ENCODE measurements at regions not wholly inside any gene's neighbourhood (a gene's known extent, or its start where the extent isn't known, plus 50 kb on each side); places are given as distances from the start of the nearest gene placed in this dataset.

GRCh38 chr1:168803806-168804510 lies 75.0 kb upstream of the DPT start:
- POLR2A ChIA-PET: no interaction called here
- Mint-ChIP-seq H3K27me3 (peaks cover 12% of the 10 kb centered on the region), H3K4me3 (no peak overlapping the region), H3K4me1 (no peaks in the 10 kb centered on the region), H3K27ac (no peak overlapping the region), H3K36me3 (ENCODE audit: low read depth) (no peaks in the 10 kb centered on the region), H3K9me3 (ENCODE audit: low read depth) (no peaks in the 10 kb centered on the region)
- intact Hi-C loops (cut with DNase I, micrococcal nuclease): no loop called here
- DNase-seq (no peak), ATAC-seq (no peak)
- CTCF ChIA-PET: no interaction called here

DNA sequence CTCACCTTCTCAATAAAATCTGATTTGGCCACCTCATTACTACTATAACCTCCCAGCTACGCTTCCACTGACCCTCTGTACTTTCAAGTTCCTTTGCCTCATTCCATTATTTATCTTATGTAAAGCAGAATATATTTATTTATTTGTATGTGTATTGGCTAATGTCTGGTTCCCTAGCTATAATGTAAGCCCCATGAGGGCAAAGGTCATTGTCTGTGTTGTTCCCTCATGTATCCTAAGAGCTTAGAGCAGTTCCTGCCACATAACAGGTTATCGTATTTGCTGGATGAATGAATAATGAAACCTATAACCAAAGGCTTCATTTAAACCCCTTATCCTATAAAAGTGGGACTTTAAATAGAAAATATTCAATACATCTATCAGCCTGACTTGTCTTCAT lies 77.9 kb upstream of the DPT start:
- Mint-ChIP-seq H3K4me1 (no peaks in the 10 kb centered on the region), H3K27me3 (peaks cover 4% of the 10 kb centered on the region), H3K9me3 (ENCODE audit: low read depth) (no peaks in the 10 kb centered on the region), H3K36me3 (ENCODE audit: low read depth) (no peaks in the 10 kb centered on the region), H3K27ac (no peak overlapping the region), H3K4me3 (no peak overlapping the region)
- POLR2A ChIA-PET: no interaction called here
- DNase-seq (no peak), ATAC-seq (no peak)
- intact Hi-C loops (cut with DNase I, micrococcal nuclease): no loop called here
- CTCF ChIA-PET: interaction anchor here (0.6 kb wide), 1 partner anchor 119 kb away, joined by 3 read pairs; no protein-coding TSS in a partner anchor

- POLR2A ChIA-PET: no interaction called here
- H3K4me1 Mint-ChIP-seq: no peaks in the 10 kb centered on the region
- CTCF ChIA-PET: no interaction called here
- no peaks in the 10 kb centered on the region for H3K9me3 Mint-ChIP-seq (ENCODE audit: low read depth)
- ATAC-seq (no peak), DNase-seq (no peak)
- no peak overlapping the region for H3K27ac Mint-ChIP-seq
- intact Hi-C loops (cut with DNase I, micrococcal nuclease): no loop called here
- H3K27me3 Mint-ChIP-seq: peaks cover 2% of the 10 kb centered on the region
- no peak overlapping the region for H3K4me3 Mint-ChIP-seq
- H3K36me3 Mint-ChIP-seq (ENCODE audit: low read depth): no peaks in the 10 kb centered on the region
These were observed 82.2 kb upstream of the DPT start for GRCh38 chr1:168811176-168811575.

DNA sequence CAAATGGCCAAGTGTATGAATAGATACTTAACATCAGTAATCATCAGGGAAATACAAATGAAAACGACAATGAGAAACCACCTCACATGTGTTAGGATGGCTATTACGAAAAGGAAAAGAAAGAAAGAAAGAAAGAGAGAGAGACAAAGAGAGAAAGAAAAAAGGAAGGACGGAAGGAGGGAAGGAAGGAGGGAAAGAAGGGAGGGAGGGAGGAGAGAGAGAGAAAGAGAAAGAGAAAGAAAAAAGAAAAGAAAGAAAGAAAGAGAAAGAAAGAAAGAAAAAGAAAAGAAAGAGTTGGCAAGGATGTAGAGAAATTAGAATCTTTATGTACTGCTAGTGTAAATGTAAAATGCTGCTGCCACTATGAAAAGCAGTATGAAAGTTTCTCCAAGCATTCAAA lies 90.7 kb upstream of the DPT start:
- ATAC-seq (no peak), DNase-seq (no peak)
- Mint-ChIP-seq H3K27me3 (peaks cover 10% of the 10 kb centered on the region), H3K9me3 (ENCODE audit: low read depth) (no peaks in the 10 kb centered on the region), H3K4me1 (peaks cover 8% of the 10 kb centered on the region), H3K27ac (no peak overlapping the region), H3K4me3 (no peak overlapping the region), H3K36me3 (ENCODE audit: low read depth) (no peaks in the 10 kb centered on the region)
- ChIA-PET CTCF (no interaction called here), POLR2A (no interaction called here)
- intact Hi-C loops (cut with DNase I, micrococcal nuclease): no loop called here

- H3K4me3 Mint-ChIP-seq: no peak overlapping the region
- POLR2A ChIA-PET: no interaction called here
- H3K36me3 Mint-ChIP-seq (ENCODE audit: low read depth): no peaks in the 10 kb centered on the region
- peak; percentile 39 for DNase-seq
- H3K27me3 Mint-ChIP-seq: peaks cover 10% of the 10 kb centered on the region
- CTCF ChIA-PET: no interaction called here
- H3K4me1 Mint-ChIP-seq: peaks cover 8% of the 10 kb centered on the region
- intact Hi-C loops (cut with DNase I, micrococcal nuclease): no loop called here
- ATAC-seq: peak; percentile 68
- H3K9me3 Mint-ChIP-seq (ENCODE audit: low read depth): no peaks in the 10 kb centered on the region
- no peak overlapping the region for H3K27ac Mint-ChIP-seq
These were observed 92.4 kb upstream of the DPT start for GRCh38 chr1:168821434-168821833.

GRCh38 chr1:168822911-168823310 lies 93.9 kb upstream of the DPT start:
- Mint-ChIP-seq H3K27me3 (peaks cover 10% of the 10 kb centered on the region), H3K27ac (no peak overlapping the region), H3K9me3 (ENCODE audit: low read depth) (no peaks in the 10 kb centered on the region), H3K4me3 (no peak overlapping the region), H3K36me3 (ENCODE audit: low read depth) (no peaks in the 10 kb centered on the region), H3K4me1 (peaks cover 8% of the 10 kb centered on the region)
- ATAC-seq (no peak), DNase-seq (no peak)
- ChIA-PET POLR2A (no interaction called here), CTCF (interaction anchor here (1.1 kb wide), 1 partner anchor 42 kb away, joined by 4 read pairs; no protein-coding TSS in a partner anchor)
- intact Hi-C loops (cut with DNase I, micrococcal nuclease): no loop called here

- intact Hi-C loops (cut with DNase I, micrococcal nuclease): no loop called here
- peaks cover 8% of the 10 kb centered on the region for H3K4me1 Mint-ChIP-seq
- H3K27me3 Mint-ChIP-seq: peaks cover 10% of the 10 kb centered on the region
- H3K36me3 Mint-ChIP-seq (ENCODE audit: low read depth): no peaks in the 10 kb centered on the region
- no peak overlapping the region for H3K27ac Mint-ChIP-seq
- no peak for ATAC-seq
- H3K9me3 Mint-ChIP-seq (ENCODE audit: low read depth): no peaks in the 10 kb centered on the region
- DNase-seq: no peak
- H3K4me3 Mint-ChIP-seq: no peak overlapping the region
- POLR2A ChIA-PET: no interaction called here
- CTCF ChIA-PET: no interaction called here
These were observed 95.0 kb upstream of the DPT start for GRCh38 chr1:168823988-168824387.

GRCh38 chr1:168824418-168825065 lies 95.5 kb upstream of the DPT start:
- no peaks in the 10 kb centered on the region for H3K9me3 Mint-ChIP-seq (ENCODE audit: low read depth)
- DNase-seq (peak; percentile 22), ATAC-seq (peak; percentile 60)
- intact Hi-C loops (cut with DNase I, micrococcal nuclease): no loop called here
- peaks cover 9% of the 10 kb centered on the region for H3K27me3 Mint-ChIP-seq
- peaks cover 8% of the 10 kb centered on the region for H3K4me1 Mint-ChIP-seq
- CTCF ChIA-PET: no interaction called here
- H3K4me3 Mint-ChIP-seq: no peak overlapping the region
- POLR2A ChIA-PET: no interaction called here
- H3K27ac Mint-ChIP-seq: no peak overlapping the region
- no peaks in the 10 kb centered on the region for H3K36me3 Mint-ChIP-seq (ENCODE audit: low read depth)

DNA sequence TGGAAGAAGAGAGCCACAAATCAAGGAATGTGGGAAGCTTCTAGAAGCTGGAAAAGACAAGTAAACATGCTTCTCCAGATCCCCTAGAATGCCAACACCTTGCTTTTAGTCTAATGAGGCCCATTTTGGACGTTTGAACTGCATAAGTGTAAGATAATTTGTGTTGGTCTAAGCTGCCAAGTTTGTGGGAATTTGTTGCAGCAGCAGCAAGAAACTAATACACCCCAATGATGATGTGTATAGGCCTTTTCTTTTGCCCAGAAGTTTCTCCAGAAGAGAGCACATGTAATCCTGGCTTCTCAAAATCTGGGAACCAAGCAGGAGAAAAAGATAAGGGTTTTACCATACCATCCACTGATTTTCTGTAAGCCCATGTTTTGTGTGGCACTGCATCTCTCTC lies 96.1 kb upstream of the DPT start:
- H3K36me3 Mint-ChIP-seq (ENCODE audit: low read depth): no peaks in the 10 kb centered on the region
- no peak for DNase-seq
- CTCF ChIA-PET: no interaction called here
- H3K4me1 Mint-ChIP-seq: peaks cover 8% of the 10 kb centered on the region
- no peak overlapping the region for H3K4me3 Mint-ChIP-seq
- POLR2A ChIA-PET: no interaction called here
- no peak for ATAC-seq
- H3K27ac Mint-ChIP-seq: no peak overlapping the region
- intact Hi-C loops (cut with DNase I, micrococcal nuclease): no loop called here
- peaks cover 8% of the 10 kb centered on the region for H3K27me3 Mint-ChIP-seq
- H3K9me3 Mint-ChIP-seq (ENCODE audit: low read depth): no peaks in the 10 kb centered on the region

GRCh38 chr1:168825820-168826219 lies 96.8 kb upstream of the DPT start:
- H3K4me1 Mint-ChIP-seq: peaks cover 8% of the 10 kb centered on the region
- no peak overlapping the region for H3K4me3 Mint-ChIP-seq
- ChIA-PET POLR2A (no interaction called here), CTCF (interaction anchor here (0.6 kb wide), 1 partner anchor 342 kb away, joined by 4 read pairs; no protein-coding TSS in a partner anchor)
- no peaks in the 10 kb centered on the region for H3K36me3 Mint-ChIP-seq (ENCODE audit: low read depth)
- DNase-seq (no peak), ATAC-seq (no peak)
- intact Hi-C loops (cut with DNase I, micrococcal nuclease): no loop called here
- no peak overlapping the region for H3K27ac Mint-ChIP-seq
- H3K27me3 Mint-ChIP-seq: peaks cover 8% of the 10 kb centered on the region
- H3K9me3 Mint-ChIP-seq (ENCODE audit: low read depth): no peaks in the 10 kb centered on the region

DNA sequence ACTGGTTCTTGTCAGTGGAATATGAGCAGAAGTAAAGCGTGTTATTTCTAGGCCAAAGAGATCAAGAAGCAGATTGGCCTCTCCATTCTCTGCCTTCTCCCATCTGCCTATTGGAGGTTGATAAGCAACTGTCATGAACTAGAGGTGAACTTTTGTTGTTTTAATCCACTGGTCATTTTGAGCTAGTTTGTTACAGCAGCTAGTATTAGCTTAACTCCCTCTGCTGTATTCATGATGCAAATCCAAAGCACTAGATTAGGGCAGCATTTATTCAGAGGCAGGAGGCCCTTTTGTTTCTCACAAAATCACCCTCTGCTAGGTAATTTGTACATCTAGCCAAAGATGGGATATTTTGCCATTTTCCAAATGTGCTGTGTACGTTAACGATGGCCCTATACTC lies 97.3 kb upstream of the DPT start:
- intact Hi-C loops (cut with DNase I, micrococcal nuclease): no loop called here
- no peak overlapping the region for H3K4me3 Mint-ChIP-seq

GRCh38 chr1:168827557-168827956 lies 98.6 kb upstream of the DPT start:
- POLR2A ChIA-PET: no interaction called here
- Mint-ChIP-seq H3K27me3 (peaks cover 4% of the 10 kb centered on the region), H3K4me1 (peaks cover 2% of the 10 kb centered on the region), H3K27ac (no peak overlapping the region), H3K36me3 (ENCODE audit: low read depth) (no peaks in the 10 kb centered on the region), H3K9me3 (ENCODE audit: low read depth) (no peaks in the 10 kb centered on the region), H3K4me3 (no peak overlapping the region)
- DNase-seq (no peak), ATAC-seq (no peak)
- CTCF ChIA-PET: no interaction called here
- intact Hi-C loops (cut with DNase I, micrococcal nuclease): no loop called here

More for the DNA sequence above, 97.3 kb upstream of the DPT start:
- Mint-ChIP-seq H3K9me3 (ENCODE audit: low read depth) (no peaks in the 10 kb centered on the region), H3K27me3 (peaks cover 8% of the 10 kb centered on the region), H3K36me3 (ENCODE audit: low read depth) (no peaks in the 10 kb centered on the region), H3K27ac (no peak overlapping the region), H3K4me1 (peaks cover 7% of the 10 kb centered on the region)
- DNase-seq (no peak), ATAC-seq (no peak)
- ChIA-PET CTCF (interaction anchor here (0.6 kb wide), 1 partner anchor 341 kb away, joined by 4 read pairs; no protein-coding TSS in a partner anchor), POLR2A (no interaction called here)
